Heart right ventricle (tissue), 16 donors: ENCODE measurements at regions not wholly inside any gene's neighbourhood (a gene's known extent, or its start where the extent isn't known, plus 50 kb on each side); places are given as distances from the start of the nearest gene placed in this dataset.

ENCODE experiments used
- ATAC-seq, 8 donors: fragments of 200-7000 bp; cut with Tn5 transposase; one replicate each; pipeline ENCODE4 v1.9.1; 2020; ENCODE audit warnings: mild to moderate bottlenecking in 8 of 8, moderate library complexity in 8 of 8, moderate number of reproducible peaks in 1 of 8
- DNase-seq, 2 donors: peaks; one replicate each; pipeline ENCODE4 v3.0.0-alpha.2; 2020
- H3K27ac ChIP-seq, 10 donors: fragments of 200-600 bp; sonication (generic) in 2 of 10; one replicate each; pipeline versions ENCODE4 v1.5.0 to v1.8.0; 2020 to 2022; ENCODE audit warnings: mild to moderate bottlenecking in 3 of 10
- H3K27me3 ChIP-seq, 7 donors: fragments of 200-600 bp; one replicate each; pipeline ENCODE4 v1.8.0; 2021 to 2022; ENCODE audit warnings: mild to moderate bottlenecking in 2 of 7
- H3K36me3 ChIP-seq, 9 donors: fragments of 200-600 bp; sonication (generic) in 1 of 9; one replicate each; pipeline versions ENCODE4 v1.5.0 to v1.8.0; 2020 to 2022; ENCODE audit warnings: mild to moderate bottlenecking in 2 of 9
- H3K4me1 ChIP-seq, 9 donors: fragments of 200-600 bp; sonication (generic) in 1 of 9; one replicate each; pipeline versions ENCODE4 v1.5.0 to v1.8.0; 2020 to 2022; ENCODE audit warnings: mild to moderate bottlenecking in 4 of 9
- H3K4me3 ChIP-seq, 10 donors: fragments of 200-600 bp; sonication (generic) in 2 of 10; one replicate each; pipeline versions ENCODE4 v1.5.0 to v1.8.0; 2020 to 2022; ENCODE audit warnings: mild to moderate bottlenecking in 7 of 10, moderate library complexity in 2 of 10
- H3K9me3 ChIP-seq, 11 donors: fragments of 200-600 bp in 10 of 11; sonication (generic) in 2 of 11; one replicate each; pipeline versions ENCODE4 v1.5.0 to v1.8.0; 2013 to 2022; ENCODE audit warnings: mild to moderate bottlenecking in 2 of 11, control low read depth in 1 of 11, moderate library complexity in 1 of 11
- CTCF ChIP-seq, 9 donors: fragments of 200-600 bp; sonication (generic) in 2 of 9; IDR thresholded peaks; one replicate each; pipeline versions ENCODE4 v1.5.0 to v1.8.0; 2021 to 2022; ENCODE audit warnings: antibody characterized with exemption in 9 of 9, mild to moderate bottlenecking in 5 of 9, moderate library complexity in 1 of 9
- WGBS, 2 donors: extraction: QIAGEN DNeasy Blood & Tissue Kit; methylation state at CpG; one replicate each; pipeline ENCODE4 v1.1.7; 2013; ENCODE audit warnings: inconsistent platforms in 1 of 2; 5-methylcytosine and 5-hydroxymethylcytosine counted together
- intact Hi-C, 10 donors: fragments of 100-400 bp; cut with DNase I; formaldehyde crosslinking; loops; one replicate each; pipeline versions ENCODE4 v1.11.1 to v1.14.2; 2022
- donor health status: Arrhythmogenic right ventricular cardiomyopathy.
- donor health status: ischemic (EF 13 %, LVEDD 7.1; RV severe dilation, severe dysfunction).
- donor health status: healthy with polysubstance abuse.
- donor health status: DM: no; HTN: yes; CAD: no.
- donor health status: DM: no; HTN: no; CAD: no.
- donor health status: ischemic (EF 25% LVEDD 6.9; RV normal size, moderate dysfunction).
- donor health status: ischemic (EF 25% LVEDD 5.7; RV mildly dilated, moderate dysfunction).
- donor health status: healthy.
- donor health status: DM: yes; HTN: yes; CAD: no.
- donor health status: Ischemic cardiomyopathy.
- donor health status: ischemic (EF 35%, LVEDD 5.7; RV mildly dilated, moderate dysfunction).
- donor health status: nonischemic (EF 11% LVEDD 7.7; RV severe dilation, severe dysfunction).
- donor health status: DM: yes; HTN: yes; CAD: no.
- donor health status: PGD.
- donor health status: ischemic (EF 29% LVEDD 5.4; RV normal size, mild dysfunction).
- donor health status: nonischemic (EF 23%, LVEDD 6.1; RV moderate dilation, normal function).

- intact Hi-C loops = no loop called here
- H3K27ac ChIP-seq = no peak overlapping the region
- no peaks in the 10 kb centered on the region for H3K27me3 ChIP-seq
- H3K4me3 ChIP-seq = no peak overlapping the region
- no peak for TF ChIP-seq CTCF (IDR thresholded peaks at IDR 0.05)
- H3K36me3 ChIP-seq = no peaks in the 10 kb centered on the region
- WGBS, 2 donors = 84 to 87% methylated on average over 5 of the region's 5 CpGs
- ATAC-seq (no peak), DNase-seq (no peak)
- no peaks in the 10 kb centered on the region for H3K4me1 ChIP-seq
- H3K9me3 ChIP-seq = no peaks in the 10 kb centered on the region
Measured at GRCh38 chr6:93474733-93475179, 55.4 kb upstream of the EPHA7 start.

- no peaks in the 10 kb centered on the region for H3K36me3 ChIP-seq
- TF ChIP-seq CTCF (IDR thresholded peaks at IDR 0.05) = no peak
- no peaks in the 10 kb centered on the region for H3K4me1 ChIP-seq
- DNase-seq (no peak), ATAC-seq (no peak)
- intact Hi-C loops = no loop called here
- no peaks in the 10 kb centered on the region for H3K9me3 ChIP-seq
- H3K27me3 ChIP-seq = no peaks in the 10 kb centered on the region
- WGBS, 2 donors = 63 to 72% methylated on average over 2 of the region's 2 CpGs
- H3K4me3 ChIP-seq = no peak overlapping the region
- no peak overlapping the region for H3K27ac ChIP-seq
Measured at GRCh38 chr6:93471281-93471680, 51.9 kb upstream of the EPHA7 start.
